AG04450 (cell line): ENCODE measurements at regions not wholly inside any gene's neighbourhood (a gene's known extent, or its start where the extent isn't known, plus 50 kb on each side); places are given as distances from the start of the nearest gene placed in this dataset.

Experiments used
- CTCF ChIA-PET: fragments of 300-600, 350-600 bp; formaldehyde crosslinking; extraction: SDS; loops from one replicate; lab custom pipeline; 2022; ENCODE audit warnings: antibody characterized with exemption, inconsistent platforms; lab: Charles Lee
- POLR2A ChIA-PET: fragments of 350-600 bp; formaldehyde crosslinking; extraction: SDS; loops from one replicate; lab custom pipeline; 2021; ENCODE audit warnings: antibody characterized with exemption, inconsistent platforms; lab: Yijun Ruan, JAX
- DNase-seq: peaks from one replicate; pipeline ENCODE4 v3.0.0-alpha.2; 2011; ENCODE audit warnings: low read depth, low spot score
- H3K27ac ChIP-seq: one replicate; pipeline ENCODE4 v1.5.1; 2012; ENCODE audit warnings: low read depth, low read length, control low read depth
- H3K27me3 ChIP-seq: one replicate; pipeline ENCODE4 v1.6.0; 2012; ENCODE audit warnings: low read length; ENCODE audit not compliant: control insufficient read depth, insufficient read depth
- H3K4me3 ChIP-seq: 2 replicates; pipeline ENCODE4 v1.5.1; 2011; ENCODE audit warnings: mild to moderate bottlenecking, low read depth, low read length, control low read depth
- H3K9me3 ChIP-seq: 2 replicates; pipeline ENCODE4 v1.5.1; 2012; ENCODE audit warnings: low read length; ENCODE audit not compliant: control insufficient read depth, insufficient read depth
- CTCF ChIP-seq: IDR thresholded peaks from 2 replicates; pipeline ENCODE4 v1.5.1; 2011; ENCODE audit warnings: low read depth, low read length, control low read depth, inconsistent platforms

- POLR2A ChIA-PET, result no interaction called here
- no peak overlapping the region for H3K4me3 ChIP-seq
- no peak for DNase-seq
- CTCF ChIA-PET, result no interaction called here
- no peak for TF ChIP-seq CTCF
- H3K9me3 ChIP-seq, result peaks cover 99% of the 10 kb centered on the region
- no peak overlapping the region for H3K27ac ChIP-seq
- H3K27me3 ChIP-seq, result no peaks in the 10 kb centered on the region
These were observed 1077.4 kb downstream of the BRD1 start for GRCh38 chr22:48750282-48750681.

DNA sequence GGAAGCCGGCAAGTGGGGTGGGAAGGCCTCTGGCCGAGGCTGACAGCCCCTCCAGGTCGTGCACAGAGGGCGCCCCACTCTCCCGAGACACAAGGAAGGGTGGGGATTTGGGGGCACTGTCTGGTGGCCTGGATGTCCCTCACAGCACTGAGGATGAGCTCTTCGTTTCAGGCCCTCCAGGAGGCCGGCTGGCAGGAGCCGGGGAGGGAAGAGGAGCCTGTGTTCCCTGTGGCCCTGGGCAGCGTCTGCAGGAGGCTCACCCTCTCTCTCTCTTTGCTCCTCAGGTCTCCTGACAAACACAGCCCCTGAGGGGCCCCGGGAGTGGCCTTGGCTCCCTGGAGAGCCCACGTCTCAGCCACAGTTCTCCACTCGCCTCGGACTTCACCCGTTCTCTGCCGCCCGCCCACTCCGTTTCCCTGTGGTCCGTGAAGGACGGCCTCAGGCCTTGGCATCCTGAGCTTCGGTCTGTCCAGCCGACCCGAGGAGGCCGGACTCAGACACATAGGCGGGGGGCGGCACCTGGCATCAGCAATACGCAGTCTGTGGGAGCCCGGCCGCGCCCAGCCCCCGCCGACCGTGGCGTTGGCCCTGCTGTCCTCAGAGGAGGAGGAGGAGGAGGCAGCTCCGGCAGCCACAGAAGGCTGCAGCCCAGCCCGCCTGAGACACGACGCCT, 1078.0 kb downstream of the BRD1 start:
- Histone ChIP-seq H3K27ac (no peak overlapping the region), H3K4me3 (no peak overlapping the region), H3K9me3 (peaks cover 99% of the 10 kb centered on the region), H3K27me3 (no peaks in the 10 kb centered on the region)
- no peak for DNase-seq
- ChIA-PET CTCF (no interaction called here), POLR2A (no interaction called here)
- no peak for TF ChIP-seq CTCF

- H3K27ac ChIP-seq, result no peak overlapping the region
- peaks cover 98% of the 10 kb centered on the region for H3K9me3 ChIP-seq
- DNase-seq, result no peak
- no peak for TF ChIP-seq CTCF
- ChIA-PET CTCF (no interaction called here), POLR2A (no interaction called here)
- H3K4me3 ChIP-seq, result no peak overlapping the region
- no peaks in the 10 kb centered on the region for H3K27me3 ChIP-seq
These were observed 1078.7 kb downstream of the BRD1 start for GRCh38 chr22:48748860-48749554.

GRCh38 chr22:48748113-48748859, 1079.4 kb downstream of the BRD1 start:
- Histone ChIP-seq H3K27ac (no peak overlapping the region), H3K4me3 (no peak overlapping the region), H3K27me3 (no peaks in the 10 kb centered on the region), H3K9me3 (peaks cover 98% of the 10 kb centered on the region)
- DNase-seq, result no peak
- CTCF ChIA-PET, result no interaction called here
- POLR2A ChIA-PET, result no interaction called here
- no peak for TF ChIP-seq CTCF
